K562 (cell line): ENCODE measurements at regions not wholly inside any gene's neighbourhood (a gene's known extent, or its start where the extent isn't known, plus 50 kb on each side); places are given as distances from the start of the nearest gene placed in this dataset.
A peak's percentile ranks its signal among the peaks of the same experiment; 100 is the strongest.

Experiments used
- KDM5B ChIP-seq: fragments of 200-600 bp; sonication (generic); IDR thresholded peaks from 2 replicates; pipeline ENCODE4 v1.6.1; 2012; ENCODE audit warnings: low read depth, mild to moderate bottlenecking, moderate library complexity, low read length, control low read depth, inconsistent platforms; ENCODE audit not compliant: insufficient replicate concordance
- REST ChIP-seq, 2 experiments: fragments of 450-650 bp; formaldehyde crosslinking in 1 of 2; IDR thresholded peaks; 2 replicates each; pipeline versions ENCODE4 v1.4.0 to v1.6.1; 2014 to 2020; ENCODE audit warnings: mild to moderate bottlenecking in 2 of 2, borderline replicate concordance in 1 of 2, low read depth in 1 of 2
- SAFB ChIP-seq: fragments of 200-400 bp; formaldehyde crosslinking; IDR thresholded peaks from 2 replicates; pipeline ENCODE4 v1.6.1; 2017; ENCODE audit warnings: low read depth, low read length, borderline replicate concordance
- SMAD3 ChIP-seq: fragments of 450-650 bp; formaldehyde crosslinking; conservative IDR thresholded peaks from 2 replicates; pipeline ENCODE4 v1.4.0; 2020; ENCODE audit warnings: mild to moderate bottlenecking
- VEZF1 ChIP-seq: fragments of 200-800 bp; sonication (Bioruptor generic); IDR thresholded peaks from 2 replicates; pipeline ENCODE4 v1.6.1; 2017; ENCODE audit warnings: missing genetic modification characterization, missing compliant biosample characterization
- ZBTB40 ChIP-seq, 2 experiments: fragments of 450-650 bp in 1 of 2; sonication (generic) in 1 of 2; formaldehyde crosslinking in 1 of 2; IDR thresholded peaks; 2 replicates each; pipeline versions ENCODE4 v1.7.1 to v1.9.0; 2016 to 2022; ENCODE audit warnings: inconsistent platforms in 1 of 2, mild to moderate bottlenecking in 1 of 2, missing genetic modification reagents in 1 of 2

- TF ChIP-seq ZBTB40 (IDR thresholded peaks at IDR 0.05): no peak
- TF ChIP-seq ZBTB40 (CRISPR knock-in tag; IDR thresholded peaks at IDR 0.05): peak; percentile 69; the same call in 1 of the 2 replicates
- peak; percentile 17; the same call in 1 of the 2 replicates for TF ChIP-seq SAFB
- TF ChIP-seq SMAD3: no peak
- no peak for TF ChIP-seq REST (IDR thresholded peaks at IDR 0.05; ENCODE audit: borderline replicate concordance)
- TF ChIP-seq REST (CRISPR knock-in tag; IDR thresholded peaks at IDR 0.05; ENCODE audit: low read depth): peak; percentile 74; the same call in 1 of the 2 replicates
- TF ChIP-seq VEZF1 (CRISPR knock-in tag): peak; percentile 21; the same call in 1 of the 2 replicates
- peak; percentile 100 for TF ChIP-seq KDM5B
These were observed 102.0 kb downstream of the OR2B2 start (continued) for GRCh38 chr6:27809939-27810767.
